Stimulated activated effector memory CD8-positive, alpha-beta T cell treated with anti-CD3 and anti-CD28 coated beads, Interleukin-12 subunit alpha, Interleukin-12 subunit beta, amount 100 ng/mL, for 72 hours (primary cell): ENCODE measurements at regions not wholly inside any gene's neighbourhood (a gene's known extent, or its start where the extent isn't known, plus 50 kb on each side); places are given as distances from the start of the nearest gene placed in this dataset.

Source experiments
- ATAC-seq: fragments of 150-1000 bp; cut with Tn5 transposase; 2 replicates; pipeline ENCODE4 v1.10.0; 2021
- DNase-seq, 2 donors: peaks; one replicate each; pipeline ENCODE4 v3.0.0; 2021 to 2022; ENCODE audit warnings: low spot score in 2 of 2
- H3K27ac Mint-ChIP-seq: one replicate; pipeline ENCODE4 v1.8.0; 2022; ENCODE audit warnings: mild to moderate bottlenecking, mixed read lengths
- H3K36me3 Mint-ChIP-seq: one replicate; pipeline ENCODE4 v1.8.0; 2022; ENCODE audit warnings: mild to moderate bottlenecking, mixed read lengths
- H3K4me1 Mint-ChIP-seq: one replicate; pipeline ENCODE4 v1.8.0; 2022; ENCODE audit warnings: mixed read lengths
- H3K4me3 Mint-ChIP-seq: one replicate; pipeline ENCODE4 v1.8.0; 2022; ENCODE audit warnings: mild to moderate bottlenecking, mixed read lengths
- H3K9me3 Mint-ChIP-seq: one replicate; pipeline ENCODE4 v1.8.0; 2022; ENCODE audit warnings: mixed read lengths

- ATAC-seq = no peak
- Mint-ChIP-seq H3K4me3 (no peak overlapping the region), H3K36me3 (no peaks in the 10 kb centered on the region), H3K4me1 (no peaks in the 10 kb centered on the region), H3K9me3 (peaks cover 21% of the 10 kb centered on the region), H3K27ac (no peak overlapping the region)
- no peak for DNase-seq
Measured at GRCh38 chr17:52287611-52288010, 129.1 kb upstream of the CA10 start.

DNA sequence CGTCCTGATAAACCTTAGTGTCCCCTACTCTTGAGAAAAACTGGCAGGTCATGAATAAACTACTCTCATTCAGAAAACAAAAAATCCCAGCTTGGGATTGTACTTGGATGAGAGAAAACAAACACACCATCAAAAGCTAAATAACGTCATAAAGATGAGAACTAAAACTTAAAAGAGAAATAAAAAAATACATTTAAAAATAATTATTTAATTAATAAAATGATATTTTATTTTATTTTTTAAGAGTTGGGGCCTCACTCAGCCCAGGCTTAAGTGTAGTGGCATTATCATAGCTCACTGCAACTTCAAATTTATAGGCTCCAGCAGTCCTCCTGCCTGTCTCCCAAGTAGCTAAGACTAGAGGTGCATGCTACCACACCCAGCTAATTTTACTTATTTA, 125.4 kb upstream of the CA10 start:
- Mint-ChIP-seq H3K36me3 (no peaks in the 10 kb centered on the region), H3K4me1 (no peaks in the 10 kb centered on the region), H3K27ac (no peak overlapping the region), H3K4me3 (no peak overlapping the region), H3K9me3 (peaks cover 16% of the 10 kb centered on the region)
- ATAC-seq (no peak), DNase-seq (no peak)

- no peak for ATAC-seq
- no peak overlapping the region for H3K4me3 Mint-ChIP-seq
- no peak overlapping the region for H3K27ac Mint-ChIP-seq
- no peaks in the 10 kb centered on the region for H3K9me3 Mint-ChIP-seq
- no peaks in the 10 kb centered on the region for H3K36me3 Mint-ChIP-seq
- DNase-seq = no peak
- H3K4me1 Mint-ChIP-seq = no peaks in the 10 kb centered on the region
Measured at GRCh38 chr17:52276381-52277008, 118.0 kb upstream of the CA10 start.

GRCh38 chr17:52271781-52272180, 113.3 kb upstream of the CA10 start:
- Mint-ChIP-seq H3K4me3 (no peak overlapping the region), H3K4me1 (no peaks in the 10 kb centered on the region), H3K9me3 (peaks cover 8% of the 10 kb centered on the region), H3K27ac (no peak overlapping the region), H3K36me3 (no peaks in the 10 kb centered on the region)
- DNase-seq = no peak
- ATAC-seq = no peak

DNA sequence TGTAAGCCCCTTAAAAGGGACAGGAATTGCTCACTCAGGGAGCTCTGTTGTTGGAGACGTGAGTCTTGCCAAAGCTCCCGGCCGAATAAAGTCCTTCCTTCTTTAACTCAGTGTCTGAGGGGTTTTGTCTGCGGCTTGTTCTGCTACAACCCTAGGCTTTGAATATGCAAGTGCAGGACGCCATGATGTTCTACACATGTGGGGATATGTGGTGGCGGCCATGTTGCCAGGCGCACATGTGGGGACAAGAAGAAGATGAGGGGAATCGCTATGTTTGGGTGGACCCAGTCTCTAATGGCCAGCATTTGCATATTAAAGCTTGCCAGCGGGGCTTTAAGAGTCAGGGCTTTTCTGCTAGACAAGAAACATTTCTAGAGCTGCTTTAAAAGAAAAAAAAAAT, 96.8 kb upstream of the CA10 start:
- no peak overlapping the region for H3K27ac Mint-ChIP-seq
- no peaks in the 10 kb centered on the region for H3K4me1 Mint-ChIP-seq
- no peak for DNase-seq
- H3K9me3 Mint-ChIP-seq = peaks cover 3% of the 10 kb centered on the region
- H3K36me3 Mint-ChIP-seq = no peaks in the 10 kb centered on the region
- ATAC-seq = no peak
- H3K4me3 Mint-ChIP-seq = no peak overlapping the region

DNA sequence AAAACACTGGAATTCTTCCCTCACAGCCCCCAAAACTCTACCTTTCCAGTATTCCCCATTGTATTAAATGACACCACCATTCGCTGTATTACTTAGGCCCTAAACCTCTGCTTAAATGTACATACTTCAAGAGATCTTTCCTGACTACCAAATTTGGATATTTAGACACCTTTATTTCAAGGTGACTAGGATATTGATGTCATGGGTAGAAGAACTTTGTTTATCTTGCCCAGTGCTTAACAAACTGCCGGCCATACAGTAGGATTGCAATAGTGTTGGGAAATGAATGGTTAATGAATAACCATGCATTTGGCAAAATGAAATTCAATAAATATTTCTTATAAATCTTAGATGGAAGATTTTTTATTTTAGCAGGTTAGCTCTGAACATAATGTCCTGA, 86.2 kb upstream of the CA10 start:
- no peak overlapping the region for H3K4me3 Mint-ChIP-seq
- no peaks in the 10 kb centered on the region for H3K36me3 Mint-ChIP-seq
- no peaks in the 10 kb centered on the region for H3K4me1 Mint-ChIP-seq
- DNase-seq (no peak), ATAC-seq (no peak)
- H3K9me3 Mint-ChIP-seq = peaks cover 8% of the 10 kb centered on the region
- H3K27ac Mint-ChIP-seq = no peak overlapping the region

GRCh38 chr17:52242268-52242667, 83.8 kb upstream of the CA10 start:
- ATAC-seq (no peak), DNase-seq (no peak)
- Mint-ChIP-seq H3K4me1 (no peaks in the 10 kb centered on the region), H3K36me3 (no peaks in the 10 kb centered on the region), H3K27ac (no peak overlapping the region), H3K4me3 (no peak overlapping the region), H3K9me3 (peaks cover 10% of the 10 kb centered on the region)

DNA sequence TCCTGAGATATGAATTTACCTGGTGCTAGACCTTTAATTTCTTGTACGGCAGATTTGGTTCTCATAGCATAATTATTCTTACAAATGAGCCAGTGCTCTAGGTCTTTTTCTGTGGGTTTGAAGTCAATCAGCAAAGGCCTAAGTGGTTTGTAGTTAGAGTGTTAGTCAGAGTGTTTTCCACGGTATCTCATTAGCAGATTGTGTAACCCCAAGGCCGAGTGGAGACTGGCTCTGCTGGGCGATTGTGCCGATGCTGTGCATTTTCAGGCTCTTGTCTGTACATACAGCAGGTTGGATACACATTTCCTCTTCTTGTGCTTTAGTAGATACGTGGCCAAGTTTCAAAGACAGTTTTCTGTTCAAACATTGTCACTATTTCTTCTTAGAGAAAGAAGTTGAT, 78.6 kb upstream of the CA10 start:
- Mint-ChIP-seq H3K9me3 (peaks cover 8% of the 10 kb centered on the region), H3K4me3 (no peak overlapping the region), H3K4me1 (no peaks in the 10 kb centered on the region), H3K27ac (no peak overlapping the region), H3K36me3 (no peaks in the 10 kb centered on the region)
- no peak for DNase-seq
- no peak for ATAC-seq

- Mint-ChIP-seq H3K4me1 (no peaks in the 10 kb centered on the region), H3K9me3 (peaks cover 8% of the 10 kb centered on the region), H3K4me3 (no peak overlapping the region), H3K27ac (no peak overlapping the region), H3K36me3 (no peaks in the 10 kb centered on the region)
- ATAC-seq = no peak
- no peak for DNase-seq
Measured at GRCh38 chr17:52235516-52235915, 77.0 kb upstream of the CA10 start.

GRCh38 chr17:52233632-52234031, 75.1 kb upstream of the CA10 start:
- H3K4me3 Mint-ChIP-seq = no peak overlapping the region
- H3K36me3 Mint-ChIP-seq = no peaks in the 10 kb centered on the region
- H3K27ac Mint-ChIP-seq = no peak overlapping the region
- no peak for DNase-seq
- H3K4me1 Mint-ChIP-seq = no peaks in the 10 kb centered on the region
- peaks cover 6% of the 10 kb centered on the region for H3K9me3 Mint-ChIP-seq
- no peak for ATAC-seq

- Mint-ChIP-seq H3K9me3 (peaks cover 4% of the 10 kb centered on the region), H3K27ac (no peak overlapping the region), H3K36me3 (no peaks in the 10 kb centered on the region), H3K4me1 (no peaks in the 10 kb centered on the region), H3K4me3 (no peak overlapping the region)
- DNase-seq (no peak), ATAC-seq (no peak)
Measured at GRCh38 chr17:52233176-52233575, 74.7 kb upstream of the CA10 start.

DNA sequence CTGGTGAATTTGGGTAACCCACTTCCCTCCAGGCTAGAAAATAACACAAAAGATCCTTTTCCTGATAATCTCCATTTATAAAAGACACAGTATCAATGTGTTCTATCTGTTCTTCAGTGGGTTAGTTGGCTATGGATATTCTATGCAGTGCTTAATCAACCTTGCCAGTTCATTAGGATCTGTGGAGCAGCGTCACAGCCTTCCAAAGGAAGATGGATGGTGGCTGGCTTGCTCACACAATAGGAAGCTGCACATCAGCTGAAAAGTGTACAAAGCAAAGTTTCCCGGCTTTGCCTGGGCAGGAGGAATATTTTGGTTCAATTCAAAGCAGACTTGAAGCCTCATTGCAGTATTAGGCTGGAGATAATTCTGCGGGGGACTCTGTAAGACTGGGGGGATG, 70.3 kb upstream of the CA10 start:
- no peak overlapping the region for H3K4me3 Mint-ChIP-seq
- no peak for DNase-seq
- H3K4me1 Mint-ChIP-seq = no peaks in the 10 kb centered on the region
- no peak for ATAC-seq
- no peak overlapping the region for H3K27ac Mint-ChIP-seq
- no peaks in the 10 kb centered on the region for H3K36me3 Mint-ChIP-seq
- no peaks in the 10 kb centered on the region for H3K9me3 Mint-ChIP-seq

DNA sequence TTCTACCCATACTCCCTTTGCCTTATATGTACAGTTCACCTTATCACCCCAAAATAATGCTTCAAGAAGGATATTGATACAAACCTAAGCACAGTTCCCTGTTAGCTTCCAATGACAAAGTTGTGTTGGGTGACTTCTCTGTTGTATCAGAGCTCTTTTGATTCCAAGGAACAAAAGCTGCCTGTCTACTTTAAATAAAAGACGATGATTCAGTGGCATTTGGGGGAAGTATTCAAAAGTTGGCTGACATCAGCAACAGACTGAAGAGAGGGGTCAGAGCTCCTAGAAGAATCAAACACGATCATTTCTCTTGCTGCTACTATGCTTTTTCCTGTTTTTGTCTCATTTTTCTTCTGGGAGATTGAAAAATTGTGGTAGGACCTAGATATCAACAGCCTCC, 69.4 kb upstream of the CA10 start:
- ATAC-seq (no peak), DNase-seq (no peak)
- no peaks in the 10 kb centered on the region for H3K4me1 Mint-ChIP-seq
- H3K4me3 Mint-ChIP-seq = no peak overlapping the region
- no peaks in the 10 kb centered on the region for H3K9me3 Mint-ChIP-seq
- H3K36me3 Mint-ChIP-seq = no peaks in the 10 kb centered on the region
- no peak overlapping the region for H3K27ac Mint-ChIP-seq

- Mint-ChIP-seq H3K4me3 (no peak overlapping the region), H3K4me1 (no peaks in the 10 kb centered on the region), H3K9me3 (peaks cover 14% of the 10 kb centered on the region), H3K36me3 (no peaks in the 10 kb centered on the region), H3K27ac (no peak overlapping the region)
- ATAC-seq (no peak), DNase-seq (no peak)
Measured at GRCh38 chr17:52213451-52213850, 54.9 kb upstream of the CA10 start.

DNA sequence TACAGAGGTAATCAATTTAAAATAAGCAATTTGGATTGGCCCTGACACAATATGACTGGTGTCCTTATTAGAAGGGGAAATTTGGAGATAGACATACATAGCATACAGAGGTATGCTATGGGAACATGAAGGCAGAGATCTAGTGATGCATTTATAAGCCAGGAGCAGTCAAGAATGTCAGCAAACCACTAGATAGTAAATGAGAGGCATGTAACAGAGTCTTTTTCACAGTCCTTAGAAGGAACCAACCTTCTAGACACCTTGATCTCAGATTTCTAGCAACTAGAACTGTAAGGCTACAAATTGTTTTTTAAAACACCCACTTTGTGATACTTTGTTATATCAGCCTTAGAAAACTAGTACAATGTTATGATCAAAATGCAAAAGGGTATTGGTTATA, 54.3 kb upstream of the CA10 start:
- no peaks in the 10 kb centered on the region for H3K36me3 Mint-ChIP-seq
- DNase-seq (no peak), ATAC-seq (no peak)
- no peaks in the 10 kb centered on the region for H3K4me1 Mint-ChIP-seq
- H3K27ac Mint-ChIP-seq = no peak overlapping the region
- no peak overlapping the region for H3K4me3 Mint-ChIP-seq
- peaks cover 14% of the 10 kb centered on the region for H3K9me3 Mint-ChIP-seq

DNA sequence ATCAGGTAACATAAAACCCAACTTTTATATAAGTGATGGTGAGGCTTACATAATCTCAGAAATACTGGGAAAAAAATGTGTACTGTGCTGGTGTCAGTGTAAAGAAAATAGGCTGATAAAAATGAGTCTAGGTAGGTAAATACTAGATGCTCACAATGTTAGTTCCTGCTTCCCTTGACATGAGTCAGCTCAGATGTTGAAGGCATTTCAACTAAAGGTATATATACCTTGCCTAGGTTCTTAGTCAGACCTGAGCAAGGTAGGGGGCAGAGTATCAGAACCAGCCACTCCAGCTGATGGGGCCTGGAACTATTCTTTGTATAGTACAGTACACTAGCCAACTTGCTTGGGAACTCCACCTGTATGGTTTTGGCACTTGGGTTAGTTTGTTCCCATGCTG, 51.0 kb upstream of the CA10 start:
- H3K36me3 Mint-ChIP-seq = no peaks in the 10 kb centered on the region
- no peak for DNase-seq
- H3K4me1 Mint-ChIP-seq = no peaks in the 10 kb centered on the region
- no peak overlapping the region for H3K27ac Mint-ChIP-seq
- peaks cover 9% of the 10 kb centered on the region for H3K9me3 Mint-ChIP-seq
- ATAC-seq = no peak
- H3K4me3 Mint-ChIP-seq = no peak overlapping the region
